GM23338 (cell line): ENCODE measurements at regions not wholly inside any gene's neighbourhood (a gene's known extent, or its start where the extent isn't known, plus 50 kb on each side); places are given as distances from the start of the nearest gene placed in this dataset.

ENCODE experiments used
- EZH2 ChIP-seq: fragments of 200-600 bp; sonication (generic); IDR thresholded peaks from one replicate; pipeline ENCODE4 v1.8.0; 2017; ENCODE audit warnings: antibody characterized with exemption, mild to moderate bottlenecking, low read depth; ENCODE audit not compliant: unreplicated experiment
- EZH2phosphoT487 ChIP-seq: fragments of 200-600 bp; sonication (generic); IDR thresholded peaks from one replicate; pipeline ENCODE4 v1.8.1; 2018; ENCODE audit warnings: antibody characterized with exemption; ENCODE audit not compliant: unreplicated experiment
- POLR2AphosphoS5 ChIP-seq: IDR thresholded peaks from 2 replicates; pipeline ENCODE4 v1.6.1; 2016; ENCODE audit warnings: antibody characterized with exemption, low read depth
- ZNF462 ChIP-seq: fragments of 250-450 bp; sonication (Bioruptor Pico); IDR thresholded peaks from 2 replicates; pipeline ENCODE4 v1.5.0; 2020; ENCODE audit warnings: mild to moderate bottlenecking, moderate library complexity
- TF ChIP-seq, protein P1 (sequence below), 2 experiments: fragments of 200-600 bp in 1 of 2; sonication (generic) in 1 of 2; conservative IDR thresholded peaks; 2 replicates each; pipeline versions ENCODE4 v1.5.1 to v1.6.1; 2016 to 2017; ENCODE audit warnings: antibody characterized with exemption in 2 of 2, low read depth in 2 of 2, mild to moderate bottlenecking in 2 of 2, moderate library complexity in 1 of 2

- TF ChIP-seq EZH2 (no peak), ZNF462 (CRISPR knock-in tag) (peak; percentile 89), POLR2AphosphoS5 (no peak), EZH2phosphoT487 (no peak)
- TF ChIP-seq, protein P1, sequence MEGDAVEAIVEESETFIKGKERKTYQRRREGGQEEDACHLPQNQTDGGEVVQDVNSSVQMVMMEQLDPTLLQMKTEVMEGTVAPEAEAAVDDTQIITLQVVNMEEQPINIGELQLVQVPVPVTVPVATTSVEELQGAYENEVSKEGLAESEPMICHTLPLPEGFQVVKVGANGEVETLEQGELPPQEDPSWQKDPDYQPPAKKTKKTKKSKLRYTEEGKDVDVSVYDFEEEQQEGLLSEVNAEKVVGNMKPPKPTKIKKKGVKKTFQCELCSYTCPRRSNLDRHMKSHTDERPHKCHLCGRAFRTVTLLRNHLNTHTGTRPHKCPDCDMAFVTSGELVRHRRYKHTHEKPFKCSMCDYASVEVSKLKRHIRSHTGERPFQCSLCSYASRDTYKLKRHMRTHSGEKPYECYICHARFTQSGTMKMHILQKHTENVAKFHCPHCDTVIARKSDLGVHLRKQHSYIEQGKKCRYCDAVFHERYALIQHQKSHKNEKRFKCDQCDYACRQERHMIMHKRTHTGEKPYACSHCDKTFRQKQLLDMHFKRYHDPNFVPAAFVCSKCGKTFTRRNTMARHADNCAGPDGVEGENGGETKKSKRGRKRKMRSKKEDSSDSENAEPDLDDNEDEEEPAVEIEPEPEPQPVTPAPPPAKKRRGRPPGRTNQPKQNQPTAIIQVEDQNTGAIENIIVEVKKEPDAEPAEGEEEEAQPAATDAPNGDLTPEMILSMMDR (conservative IDR thresholded peaks at IDR 0.05; ENCODE audit: low read depth in 2 of 2), result no peak
These were observed 1037.3 kb upstream of the WWC1 start for GRCh38 chr5:167254132-167254531.
